Smooth muscle cell (in vitro differentiated cells): ENCODE measurements at regions not wholly inside any gene's neighbourhood (a gene's known extent, or its start where the extent isn't known, plus 50 kb on each side); places are given as distances from the start of the nearest gene placed in this dataset.

Experiments used
- DNase-seq: peaks from one replicate; lab custom pipeline; 2025; ENCODE audit not compliant: unreplicated experiment; lab: John Stamatoyannopoulos, UW
- H2AFZ ChIP-seq: fragments of 200-600 bp; sonication (generic); 2 replicates; pipeline ENCODE4 v1.6.0; 2016; ENCODE audit warnings: antibody characterized with exemption, low read depth, mild to moderate bottlenecking
- H3F3A ChIP-seq: fragments of 200-600 bp; sonication (generic); 2 replicates; pipeline ENCODE4 v1.6.0; 2017; ENCODE audit warnings: antibody characterized with exemption, low read depth
- H3K27ac ChIP-seq: fragments of 200-600 bp; sonication (generic); 2 replicates; pipeline ENCODE4 v1.5.1; 2016; ENCODE audit warnings: low read depth, mild to moderate bottlenecking
- H3K27me3 ChIP-seq: fragments of 200-600 bp; sonication (generic); 2 replicates; pipeline ENCODE4 v1.6.1; 2016; ENCODE audit warnings: low read depth, mild to moderate bottlenecking
- H3K36me3 ChIP-seq: fragments of 200-600 bp; sonication (generic); 2 replicates; pipeline ENCODE4 v1.5.1; 2016; ENCODE audit warnings: low read depth
- H3K4me1 ChIP-seq: fragments of 200-600 bp; sonication (generic); 2 replicates; pipeline ENCODE4 v1.5.1; 2016; ENCODE audit warnings: low read depth
- H3K4me2 ChIP-seq: fragments of 200-600 bp; sonication (generic); 2 replicates; pipeline ENCODE4 v1.6.0; 2016; ENCODE audit warnings: mild to moderate bottlenecking
- H3K4me3 ChIP-seq: fragments of 200-600 bp; sonication (generic); 2 replicates; pipeline ENCODE4 v1.5.1; 2016; ENCODE audit warnings: mild to moderate bottlenecking
- H3K79me2 ChIP-seq: fragments of 200-600 bp; sonication (generic); 2 replicates; pipeline ENCODE4 v1.6.0; 2016; ENCODE audit warnings: low read depth, mild to moderate bottlenecking
- H3K9ac ChIP-seq: fragments of 200-600 bp; sonication (generic); 2 replicates; pipeline ENCODE4 v1.6.0; 2016; ENCODE audit warnings: low read depth
- H3K9me3 ChIP-seq: fragments of 200-600 bp; sonication (generic); replicated peaks from 2 replicates; pipeline ENCODE4 v1.5.1; 2016; ENCODE audit warnings: low read depth
- H4K20me1 ChIP-seq: fragments of 200-600 bp; sonication (generic); 2 replicates; pipeline ENCODE4 v1.6.0; 2016; ENCODE audit warnings: low read depth
- CTCF ChIP-seq: fragments of 200-600 bp; sonication (generic); IDR thresholded peaks from 2 replicates; pipeline ENCODE4 v1.5.1; 2017; ENCODE audit warnings: borderline replicate concordance, mild to moderate bottlenecking, antibody characterized with exemption; ENCODE audit not compliant: insufficient read depth, poor library complexity, severe bottlenecking
- WGBS: methylation state at CpG from one replicate; pipeline ENCODE4 v1.1.7; 2016; ENCODE audit warnings: low lambda C conversion rate; 5-methylcytosine and 5-hydroxymethylcytosine counted together

- WGBS = 72% methylated on average over 3 of the region's 3 CpGs
- peak overlapping the region; percentile 10 for H2AFZ ChIP-seq
- no peaks in the 10 kb centered on the region for H3K36me3 ChIP-seq
Measured at GRCh38 chr2:217091531-217091930, 231.7 kb upstream of the TNP1 start.

GRCh38 chr2:217090884-217091283 is 231.0 kb upstream of the TNP1 start:
- Histone ChIP-seq H3K9ac (no peak overlapping the region), H3K27me3 (no peaks in the 10 kb centered on the region), H3K27ac (peak overlapping the region; percentile 48), H2AFZ (peak overlapping the region; percentile 10), H3K4me1 (peaks cover 3% of the 10 kb centered on the region), H3K36me3 (no peaks in the 10 kb centered on the region), H3F3A (peaks cover 14% of the 10 kb centered on the region), H3K4me2 (no peak overlapping the region), H3K9me3 (no peaks in the 10 kb centered on the region), H4K20me1 (no peaks in the 10 kb centered on the region), H3K79me2 (no peaks in the 10 kb centered on the region), H3K4me3 (no peak overlapping the region)
- no peak for TF ChIP-seq CTCF
- no peak for DNase-seq
- 90% methylated on average over 3 of the region's 3 CpGs for WGBS

More at GRCh38 chr2:217091531-217091930, 231.7 kb upstream of the TNP1 start:
- peaks cover 3% of the 10 kb centered on the region for H3K4me1 ChIP-seq
- H3F3A ChIP-seq = peaks cover 11% of the 10 kb centered on the region
- H3K79me2 ChIP-seq = no peaks in the 10 kb centered on the region
- no peak overlapping the region for H3K4me3 ChIP-seq
- H4K20me1 ChIP-seq = no peaks in the 10 kb centered on the region
- no peak for DNase-seq
- H3K27ac ChIP-seq = no peak overlapping the region
- no peaks in the 10 kb centered on the region for H3K27me3 ChIP-seq
- H3K9ac ChIP-seq = no peak overlapping the region
- no peak overlapping the region for H3K4me2 ChIP-seq
- TF ChIP-seq CTCF = no peak
- H3K9me3 ChIP-seq = no peaks in the 10 kb centered on the region

- Histone ChIP-seq H3K27me3 (no peaks in the 10 kb centered on the region), H2AFZ (peak overlapping the region; percentile 45), H3K36me3 (no peaks in the 10 kb centered on the region), H3K79me2 (no peaks in the 10 kb centered on the region), H3K4me2 (peak overlapping the region; percentile 80), H3K9me3 (no peaks in the 10 kb centered on the region), H4K20me1 (no peaks in the 10 kb centered on the region), H3F3A (peaks cover 14% of the 10 kb centered on the region), H3K27ac (peak overlapping the region; percentile 48), H3K9ac (peak overlapping the region; percentile 12), H3K4me3 (no peak overlapping the region), H3K4me1 (peaks cover 3% of the 10 kb centered on the region)
- 22% methylated on average over 5 of the region's 5 CpGs for WGBS
- no peak for TF ChIP-seq CTCF
- DNase-seq = no peak
Measured at GRCh38 chr2:217090024-217090473, 230.2 kb upstream of the TNP1 start.

GRCh38 chr2:217086718-217087117 is 226.9 kb upstream of the TNP1 start:
- Histone ChIP-seq H2AFZ (no peak overlapping the region), H3K4me2 (peak overlapping the region; percentile 37), H3F3A (peaks cover 10% of the 10 kb centered on the region), H3K9ac (peak overlapping the region; percentile 30), H3K27ac (peak overlapping the region; percentile 94), H3K36me3 (no peaks in the 10 kb centered on the region), H3K4me3 (no peak overlapping the region), H4K20me1 (no peaks in the 10 kb centered on the region), H3K9me3 (no peaks in the 10 kb centered on the region), H3K27me3 (no peaks in the 10 kb centered on the region), H3K79me2 (no peaks in the 10 kb centered on the region), H3K4me1 (peaks cover 3% of the 10 kb centered on the region)
- 83% methylated on average over 2 of the region's 2 CpGs for WGBS
- no peak for DNase-seq
- no peak for TF ChIP-seq CTCF
